ENCODE measurements at regions not wholly inside any gene's neighbourhood (a gene's known extent, or its start where the extent isn't known, plus 50 kb on each side); places are given as distances from the start of the nearest gene placed in this dataset.

DNA sequence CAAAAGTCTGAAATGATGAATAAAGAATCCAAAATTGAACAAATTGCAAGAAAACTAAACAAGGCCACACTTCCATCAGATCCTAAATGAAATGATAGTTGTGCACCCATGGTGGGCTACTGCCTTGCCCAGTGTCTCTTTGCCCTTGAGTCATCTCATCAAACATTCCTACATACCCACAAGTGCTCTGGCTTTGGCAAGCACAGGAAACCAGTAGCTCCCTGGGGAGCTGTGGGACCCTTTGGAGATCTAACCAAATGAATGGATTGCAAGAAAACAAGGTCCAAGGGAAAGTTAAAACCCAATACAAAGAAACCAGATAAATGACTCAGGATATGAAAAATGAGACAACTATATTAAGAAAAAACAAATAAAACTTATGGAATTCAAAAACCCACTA, 129.8 kb upstream of the TMEM229A start:
- Histone ChIP-seq H3K9me3 (ENCODE audit: insufficient read depth, low read length, severe bottlenecking) (no peaks in the 10 kb centered on the region), H3K4me3 (ENCODE audit: low read depth in 1 of 2, low read length in 2 of 2) (no peak overlapping the region), H3K36me3 (ENCODE audit: insufficient read depth, low read length) (no peaks in the 10 kb centered on the region), H2AFZ (ENCODE audit: low read depth, low read length) (no peak overlapping the region), H3K27me3 (ENCODE audit: insufficient read depth, low read length, poor library complexity) (no peaks in the 10 kb centered on the region), H3K79me2 (ENCODE audit: insufficient read depth, low read length) (no peaks in the 10 kb centered on the region), H3K9ac (ENCODE audit: low read depth, low read length) (no peak overlapping the region), H3K4me2 (ENCODE audit: insufficient read depth, low read length) (no peak overlapping the region), H3K27ac (ENCODE audit: low read length) (no peak overlapping the region), H4K20me1 (ENCODE audit: insufficient read depth, low read length) (no peaks in the 10 kb centered on the region), H3K4me1 (ENCODE audit: insufficient read depth, low read length) (no peaks in the 10 kb centered on the region)
- no peak for DNase-seq
- no peak for TF ChIP-seq EZH2 (IDR thresholded peaks at IDR 0.05; ENCODE audit: borderline replicate concordance, low read depth, low read length, severe bottlenecking)
- TF ChIP-seq, protein P1, sequence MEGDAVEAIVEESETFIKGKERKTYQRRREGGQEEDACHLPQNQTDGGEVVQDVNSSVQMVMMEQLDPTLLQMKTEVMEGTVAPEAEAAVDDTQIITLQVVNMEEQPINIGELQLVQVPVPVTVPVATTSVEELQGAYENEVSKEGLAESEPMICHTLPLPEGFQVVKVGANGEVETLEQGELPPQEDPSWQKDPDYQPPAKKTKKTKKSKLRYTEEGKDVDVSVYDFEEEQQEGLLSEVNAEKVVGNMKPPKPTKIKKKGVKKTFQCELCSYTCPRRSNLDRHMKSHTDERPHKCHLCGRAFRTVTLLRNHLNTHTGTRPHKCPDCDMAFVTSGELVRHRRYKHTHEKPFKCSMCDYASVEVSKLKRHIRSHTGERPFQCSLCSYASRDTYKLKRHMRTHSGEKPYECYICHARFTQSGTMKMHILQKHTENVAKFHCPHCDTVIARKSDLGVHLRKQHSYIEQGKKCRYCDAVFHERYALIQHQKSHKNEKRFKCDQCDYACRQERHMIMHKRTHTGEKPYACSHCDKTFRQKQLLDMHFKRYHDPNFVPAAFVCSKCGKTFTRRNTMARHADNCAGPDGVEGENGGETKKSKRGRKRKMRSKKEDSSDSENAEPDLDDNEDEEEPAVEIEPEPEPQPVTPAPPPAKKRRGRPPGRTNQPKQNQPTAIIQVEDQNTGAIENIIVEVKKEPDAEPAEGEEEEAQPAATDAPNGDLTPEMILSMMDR (IDR thresholded peaks at IDR 0.05; ENCODE audit: borderline replicate concordance, extremely low read depth, low read length, poor library complexity, severe bottlenecking): no peak
- ATAC-seq (ENCODE audit: insufficient read depth, low read depth): no peak

GRCh38 chr7:124155432-124156022, 122.7 kb upstream of the TMEM229A start:
- no peak overlapping the region for H2AFZ ChIP-seq (ENCODE audit: low read depth, low read length)
- TF ChIP-seq EZH2 (IDR thresholded peaks at IDR 0.05; ENCODE audit: borderline replicate concordance, low read depth, low read length, severe bottlenecking): no peak
- TF ChIP-seq, protein P1 (IDR thresholded peaks at IDR 0.05; ENCODE audit: borderline replicate concordance, extremely low read depth, low read length, poor library complexity, severe bottlenecking): peak; percentile 55
- peak; percentile 56; the same call in 2 of the 3 replicates for ATAC-seq (ENCODE audit: insufficient read depth, low read depth)

DNA sequence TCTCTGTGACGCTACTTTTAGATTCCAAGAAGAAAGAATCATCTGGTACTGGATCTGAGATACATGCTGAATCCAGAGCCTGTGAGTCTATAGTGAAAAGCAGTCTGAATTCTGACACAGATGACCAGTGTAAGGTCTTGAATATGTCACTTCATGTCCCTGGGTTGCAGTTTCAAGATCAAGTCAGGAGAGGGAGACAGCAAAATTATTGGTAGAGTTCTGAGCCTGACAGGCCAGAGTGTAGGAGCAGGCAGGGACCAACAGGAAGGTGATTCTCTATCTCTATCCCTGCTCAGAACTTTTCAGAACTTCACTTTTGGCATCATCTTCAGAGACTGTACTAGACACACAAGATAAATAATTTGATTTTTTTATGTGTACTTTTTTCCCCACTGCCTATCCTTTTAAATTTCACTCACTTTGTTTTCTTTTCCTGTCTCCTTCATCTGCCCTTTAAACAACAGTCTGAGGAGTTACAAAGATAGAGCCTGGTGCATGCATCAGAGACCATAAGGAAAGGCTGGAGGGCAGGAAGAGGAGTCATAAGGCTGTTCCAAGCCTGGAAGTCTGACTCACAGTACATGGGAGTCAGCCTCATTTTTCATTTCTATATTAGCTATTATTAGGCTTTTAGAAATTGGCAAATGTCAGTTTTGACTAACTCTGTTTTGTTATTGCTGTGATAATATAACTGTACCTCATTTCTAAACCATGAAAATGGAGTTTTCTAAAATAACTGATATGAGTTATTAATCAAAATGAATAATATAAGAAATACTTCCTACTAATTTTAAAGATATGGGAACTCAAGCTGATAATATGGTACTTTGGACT, 120.2 kb upstream of the TMEM229A start:
- H2AFZ ChIP-seq (ENCODE audit: low read depth, low read length): no peak overlapping the region
- H3K9ac ChIP-seq (ENCODE audit: low read depth, low read length): no peak overlapping the region
- DNase-seq (no peak), ATAC-seq (ENCODE audit: insufficient read depth, low read depth) (peak; percentile 35; the same call in 1 of the 3 replicates)
- H3K79me2 ChIP-seq (ENCODE audit: insufficient read depth, low read length): no peaks in the 10 kb centered on the region
- H3K9me3 ChIP-seq (ENCODE audit: insufficient read depth, low read length, severe bottlenecking): no peaks in the 10 kb centered on the region
- no peak overlapping the region for H3K4me2 ChIP-seq (ENCODE audit: insufficient read depth, low read length)
- H3K27me3 ChIP-seq (ENCODE audit: insufficient read depth, low read length, poor library complexity): no peaks in the 10 kb centered on the region
- TF ChIP-seq, protein P1 (IDR thresholded peaks at IDR 0.05; ENCODE audit: borderline replicate concordance, extremely low read depth, low read length, poor library complexity, severe bottlenecking): peak; percentile 27
- TF ChIP-seq EZH2 (IDR thresholded peaks at IDR 0.05; ENCODE audit: borderline replicate concordance, low read depth, low read length, severe bottlenecking): no peak
- no peak overlapping the region for H3K27ac ChIP-seq (ENCODE audit: low read length)
- H3K4me3 ChIP-seq (ENCODE audit: low read depth in 1 of 2, low read length in 2 of 2): no peak overlapping the region
- no peaks in the 10 kb centered on the region for H3K4me1 ChIP-seq (ENCODE audit: insufficient read depth, low read length)
- H3K36me3 ChIP-seq (ENCODE audit: insufficient read depth, low read length): no peaks in the 10 kb centered on the region
- no peaks in the 10 kb centered on the region for H4K20me1 ChIP-seq (ENCODE audit: insufficient read depth, low read length)

More at GRCh38 chr7:124155432-124156022, 122.7 kb upstream of the TMEM229A start:
- no peak overlapping the region for H3K9ac ChIP-seq (ENCODE audit: low read depth, low read length)
- no peaks in the 10 kb centered on the region for H4K20me1 ChIP-seq (ENCODE audit: insufficient read depth, low read length)
- no peaks in the 10 kb centered on the region for H3K79me2 ChIP-seq (ENCODE audit: insufficient read depth, low read length)
- no peaks in the 10 kb centered on the region for H3K36me3 ChIP-seq (ENCODE audit: insufficient read depth, low read length)
- no peaks in the 10 kb centered on the region for H3K9me3 ChIP-seq (ENCODE audit: insufficient read depth, low read length, severe bottlenecking)
- no peak overlapping the region for H3K27ac ChIP-seq (ENCODE audit: low read length)
- no peaks in the 10 kb centered on the region for H3K27me3 ChIP-seq (ENCODE audit: insufficient read depth, low read length, poor library complexity)
- H3K4me2 ChIP-seq (ENCODE audit: insufficient read depth, low read length): no peak overlapping the region
- H3K4me1 ChIP-seq (ENCODE audit: insufficient read depth, low read length): no peaks in the 10 kb centered on the region
- H3K4me3 ChIP-seq (ENCODE audit: low read depth in 1 of 2, low read length in 2 of 2): no peak overlapping the region
- DNase-seq: no peak
